HL-60 (cell line): ENCODE measurements at regions not wholly inside any gene's neighbourhood (a gene's known extent, or its start where the extent isn't known, plus 50 kb on each side); places are given as distances from the start of the nearest gene placed in this dataset.

Experiments
- DNase-seq, 2 experiments: peaks; one replicate each; pipeline ENCODE4 v3.0.0-alpha.2; 2010 to 2020; ENCODE audit warnings: low read depth in 1 of 2, low spot score in 1 of 2
- H3K27ac ChIP-seq: fragments of 250-450 bp; sonication (Bioruptor Pico); replicated peaks from 2 replicates; pipeline ENCODE4 v1.5.1; 2020; ENCODE audit warnings: mild to moderate bottlenecking, moderate library complexity
- H3K27me3 ChIP-seq: fragments of 250-450 bp; sonication (Bioruptor Pico); 2 replicates; pipeline ENCODE4 v1.5.1; 2021; ENCODE audit warnings: mild to moderate bottlenecking, moderate library complexity; ENCODE audit not compliant: insufficient read depth, poor library complexity, severe bottlenecking
- H3K4me3 ChIP-seq: replicated peaks from 2 replicates; pipeline ENCODE4 v1.5.1; 2011; ENCODE audit warnings: mild to moderate bottlenecking, control low read depth, low read length; ENCODE audit not compliant: insufficient read depth
- CTCF ChIP-seq: IDR thresholded peaks from one replicate; pipeline ENCODE4 v1.5.1; 2011; ENCODE audit warnings: low read length, control low read depth, inconsistent platforms; ENCODE audit not compliant: insufficient read depth
- GABPA ChIP-seq: IDR thresholded peaks from 2 replicates; pipeline ENCODE4 v1.6.1; 2012; ENCODE audit warnings: low read depth
- POLR2AphosphoS5 ChIP-seq: IDR thresholded peaks from 2 replicates; pipeline ENCODE4 v1.6.1; 2012; ENCODE audit warnings: low read depth
- REST ChIP-seq: IDR thresholded peaks from 2 replicates; pipeline ENCODE4 v1.6.1; 2012; ENCODE audit warnings: low read depth; ENCODE audit not compliant: insufficient replicate concordance
- SPI1 ChIP-seq: IDR thresholded peaks from 2 replicates; pipeline ENCODE4 v1.6.1; 2012; ENCODE audit warnings: low read depth, mild to moderate bottlenecking, borderline replicate concordance

- no peaks in the 10 kb centered on the region for H3K27me3 ChIP-seq
- no peak overlapping the region for H3K27ac ChIP-seq
- no peak for TF ChIP-seq POLR2AphosphoS5
- no peak for TF ChIP-seq GABPA
- no peak for TF ChIP-seq SPI1
- no peak for TF ChIP-seq REST
- TF ChIP-seq CTCF = no peak
- DNase-seq = no peak
- H3K4me3 ChIP-seq = no peak overlapping the region
Observed at GRCh38 chr12:124153392-124153791, 141.5 kb upstream of the RFLNA start.

GRCh38 chr12:124157406-124157805, 137.5 kb upstream of the RFLNA start:
- no peak for TF ChIP-seq REST
- TF ChIP-seq GABPA = no peak
- TF ChIP-seq CTCF = no peak
- no peak for TF ChIP-seq POLR2AphosphoS5
- TF ChIP-seq SPI1 = no peak

GRCh38 chr12:124159655-124160054, 135.2 kb upstream of the RFLNA start:
- Histone ChIP-seq H3K4me3 (no peak overlapping the region), H3K27ac (no peak overlapping the region), H3K27me3 (no peaks in the 10 kb centered on the region)
- TF ChIP-seq POLR2AphosphoS5 (no peak), REST (no peak), CTCF (no peak)
- DNase-seq = no peak

More at GRCh38 chr12:124157406-124157805, 137.5 kb upstream of the RFLNA start:
- H3K4me3 ChIP-seq = no peak overlapping the region
- no peak for DNase-seq
- no peak overlapping the region for H3K27ac ChIP-seq
- H3K27me3 ChIP-seq = no peaks in the 10 kb centered on the region
